H1 (cell line): ENCODE measurements at regions not wholly inside any gene's neighbourhood (a gene's known extent, or its start where the extent isn't known, plus 50 kb on each side); places are given as distances from the start of the nearest gene placed in this dataset.
A peak's percentile ranks its signal among the peaks of the same experiment; 100 is the strongest.

Source experiments
- EGR1 ChIP-seq: IDR thresholded peaks from 2 replicates; pipeline ENCODE4 v1.6.1; 2011; ENCODE audit warnings: low read depth, low read length, borderline replicate concordance
- RXRA ChIP-seq: IDR thresholded peaks from 2 replicates; pipeline ENCODE4 v1.6.1; 2011; ENCODE audit warnings: low read depth, mild to moderate bottlenecking, low read length, moderate library complexity; ENCODE audit not compliant: insufficient read depth
- SAP30 ChIP-seq: fragments of 300-600 bp; sonication (generic); IDR thresholded peaks from 2 replicates; pipeline ENCODE4 v1.7.1; 2012; ENCODE audit warnings: low read length, moderate library complexity, mild to moderate bottlenecking, inconsistent platforms; ENCODE audit not compliant: insufficient read depth, insufficient replicate concordance
- SUZ12 ChIP-seq: fragments of 200-600 bp; sonication (generic); IDR thresholded peaks from 2 replicates; pipeline ENCODE4 v1.6.1; 2012; ENCODE audit warnings: mild to moderate bottlenecking, inconsistent platforms, low read length, moderate library complexity, mixed read lengths
- TEAD4 ChIP-seq: IDR thresholded peaks from 2 replicates; pipeline ENCODE4 v1.6.1; 2012; ENCODE audit warnings: low read depth, low read length, inconsistent platforms, mixed read lengths

DNA sequence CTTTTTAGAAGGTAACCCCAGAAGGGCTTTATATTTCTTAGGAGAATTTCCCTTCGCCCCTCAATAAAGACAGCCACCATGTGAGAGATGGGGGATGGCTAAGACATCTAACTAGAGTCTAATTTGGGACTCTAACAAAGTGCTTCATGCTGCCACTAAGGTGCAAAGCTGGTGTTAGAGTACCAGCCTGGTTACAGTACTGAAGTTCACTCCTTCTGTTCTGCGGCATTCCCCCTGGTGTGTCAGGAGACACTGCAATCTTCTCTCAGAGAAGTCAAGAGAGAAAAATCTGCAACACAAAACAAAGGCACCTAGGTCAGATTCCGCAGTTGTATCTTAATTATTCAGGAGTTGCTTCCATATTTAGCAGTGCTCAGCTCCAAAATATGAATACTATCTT is 603.0 kb upstream of the CADM1 start (continued):
- no peak for TF ChIP-seq SAP30
- TF ChIP-seq EGR1, result peak; percentile 68
- TF ChIP-seq SUZ12, result no peak
- TF ChIP-seq TEAD4, result peak; percentile 73
- TF ChIP-seq RXRA, result peak; percentile 90; the same call in 1 of the 2 replicates
